K562 (cell line): ENCODE measurements at regions not wholly inside any gene's neighbourhood (a gene's known extent, or its start where the extent isn't known, plus 50 kb on each side); places are given as distances from the start of the nearest gene placed in this dataset.

Experiments
- ATAC-seq: fragments of 200-7000 bp; cut with Tn5 transposase; 3 replicates; pipeline ENCODE4 v1.9.1; 2020; ENCODE audit warnings: moderate library complexity
- BruUV-seq: library from RNA; stranded (reverse); fragments of 400-500 nt; replicated peaks from 2 replicates; lab custom pipeline; 2021; lab: Mats Ljungman, UMichigan
- CTCF ChIA-PET: fragments of 300-600 bp; formaldehyde crosslinking; extraction: SDS; loops from one replicate; lab custom pipeline; 2021; ENCODE audit warnings: low intra/inter-chr PET ratio; lab: Yijun Ruan, JAX
- POLR2A ChIA-PET: fragments of 300-600, 350-650 bp; sonication (Branson Sonifier 250); formaldehyde crosslinking; extraction: SDS; loops from one replicate; lab custom pipeline; 2021; ENCODE audit warnings: antibody characterized with exemption, inconsistent platforms; lab: Yijun Ruan, JAX
- DNase-seq, 4 experiments: peaks; one replicate each; pipeline versions ENCODE4 v3.0.0 to v3.0.0-alpha.2; 2011 to 2018; ENCODE audit warnings: low spot score in 3 of 4, mixed read lengths in 3 of 4; ENCODE audit errors: extremely low read depth in 1 of 4
- FAIRE-seq: peaks from 2 replicates; lab custom pipeline; 2011; peaks lifted over from hg19 to GRCh38; lab: Jason Lieb, UNC
- H2AFZ ChIP-seq: 2 replicates; pipeline ENCODE4 v1.6.0; 2011; ENCODE audit warnings: low read depth, low read length, control low read depth, inconsistent platforms
- H3K27ac ChIP-seq: fragments of 200-600 bp; 3 replicates; pipeline ENCODE4 v1.8.0; 2011; ENCODE audit warnings: low read depth, mild to moderate bottlenecking, control low read depth, inconsistent platforms, low read length, moderate library complexity, mixed read lengths; ENCODE audit errors: extremely low read depth
- H3K27me3 ChIP-seq, 2 experiments: fragments of 300-600 bp in 1 of 2; 2 replicates in 1 of 2; 3 replicates in 1 of 2; pipeline versions ENCODE4 v1.6.0 to v1.8.0; 2011; ENCODE audit warnings: inconsistent platforms in 2 of 2, low read length in 2 of 2, mild to moderate bottlenecking in 1 of 2, mixed read lengths in 1 of 2, moderate library complexity in 1 of 2; ENCODE audit not compliant: control insufficient read depth in 2 of 2, insufficient read depth in 2 of 2
- H3K36me3 ChIP-seq: fragments of 300-600 bp; 3 replicates; pipeline ENCODE4 v1.8.0; 2011; ENCODE audit warnings: mild to moderate bottlenecking, low read length, inconsistent platforms; ENCODE audit not compliant: control insufficient read depth, insufficient read depth
- H3K4me1 ChIP-seq, 2 experiments: fragments of 200-600 bp in 1 of 2; replicated peaks in 1 of 2; 2 replicates in 1 of 2; 3 replicates in 1 of 2; pipeline versions ENCODE4 v1.5.1 to v1.8.0; 2011; ENCODE audit warnings: inconsistent platforms in 2 of 2, low read length in 2 of 2, mild to moderate bottlenecking in 1 of 2, mixed read lengths in 1 of 2, moderate library complexity in 1 of 2; ENCODE audit not compliant: control insufficient read depth in 2 of 2, insufficient read depth in 2 of 2
- H3K4me2 ChIP-seq: 2 replicates; pipeline ENCODE4 v1.6.1; 2011; ENCODE audit warnings: low read length, control low read depth, inconsistent platforms, mixed read lengths; ENCODE audit not compliant: insufficient read depth
- H3K4me3 ChIP-seq: fragments of 200-600 bp; sonication (generic), shearing (Covaris generic); 2 replicates; pipeline ENCODE4 v1.5.1; 2016; ENCODE audit warnings: control low read depth, inconsistent platforms
- H3K79me2 ChIP-seq: fragments of 200-600 bp; 3 replicates; pipeline ENCODE4 v1.8.0; 2011; ENCODE audit warnings: low read length, inconsistent platforms; ENCODE audit not compliant: control insufficient read depth, insufficient read depth
- H3K9ac ChIP-seq, 2 experiments: 2 replicates each; pipeline versions ENCODE4 v1.6.0 to v1.6.1; 2011; ENCODE audit warnings: low read depth in 2 of 2, low read length in 2 of 2, control low read depth in 1 of 2, inconsistent platforms in 1 of 2, mild to moderate bottlenecking in 1 of 2, mixed read lengths in 1 of 2; ENCODE audit not compliant: insufficient read depth in 1 of 2
- H3K9me1 ChIP-seq: one replicate; pipeline ENCODE4 v1.6.0; 2011; ENCODE audit warnings: inconsistent platforms, mild to moderate bottlenecking, low read length, moderate library complexity; ENCODE audit not compliant: control insufficient read depth, insufficient read depth
- H3K9me3 ChIP-seq: replicated peaks from 2 replicates; pipeline ENCODE4 v1.5.1; 2011; ENCODE audit warnings: low read depth, low read length, inconsistent platforms; ENCODE audit not compliant: control insufficient read depth, insufficient read depth
- H4K20me1 ChIP-seq: replicated peaks from 2 replicates; pipeline ENCODE4 v1.6.1; 2011; ENCODE audit warnings: low read length, inconsistent platforms, mixed read lengths; ENCODE audit not compliant: control insufficient read depth, insufficient read depth
- ZKSCAN1 ChIP-seq: fragments of 150-350 bp; IDR thresholded peaks from 2 replicates; pipeline ENCODE4 v1.6.1; 2016; ENCODE audit warnings: low read depth, low read length
- WGBS: fragments of 100-300 bp; shearing (Covaris generic); methylation state at CpG from one replicate; pipeline ENCODE4 v1.1.6; 2016; ENCODE audit warnings: low coverage, mixed read lengths; ENCODE audit not compliant: insufficient coverage; ENCODE audit errors: missing lambda C conversion rate; 5-methylcytosine and 5-hydroxymethylcytosine counted together
- in situ Hi-C: fragments of 300-500 bp; cut with MboI; formaldehyde crosslinking; loops from 4 replicates; pipeline ENCODE4 v1.15.0; 2018; ENCODE audit warnings: inconsistent platforms, mixed read lengths
- intact Hi-C: fragments of 100-400 bp; cut with micrococcal nuclease; formaldehyde crosslinking; loops from 2 replicates; pipeline ENCODE4 v1.14.2; 2022
- TF ChIP-seq, protein P1 (sequence below): fragments of 450-650 bp; IDR thresholded peaks from 2 replicates; pipeline ENCODE4 v1.6.1; 2016; ENCODE audit warnings: antibody characterized with exemption

DNA sequence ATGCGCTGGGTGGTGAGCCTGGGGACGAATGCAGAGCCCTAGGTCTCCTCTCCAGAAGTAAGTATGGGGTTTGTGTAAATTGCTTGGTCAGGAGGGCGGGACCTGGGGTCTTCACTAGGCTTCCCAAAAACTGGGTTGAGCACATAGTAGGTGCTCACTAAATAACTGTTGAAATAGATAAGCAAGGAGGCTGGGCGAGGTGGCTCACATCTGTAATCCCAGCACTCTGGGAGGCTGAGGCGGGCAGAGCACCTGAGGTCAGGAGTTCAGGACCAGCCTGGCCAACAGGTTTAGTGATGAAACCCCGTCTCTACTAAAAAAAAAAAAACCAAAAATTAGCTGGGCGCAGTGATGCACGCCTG lies 163.9 kb upstream of the IER5L start:
- Histone ChIP-seq H3K9me3 (no peaks in the 10 kb centered on the region), H2AFZ (no peak overlapping the region), H4K20me1 (no peaks in the 10 kb centered on the region), H3K27me3 (no peaks in the 10 kb centered on the region), H3K9me1 (no peaks in the 10 kb centered on the region), H3K4me3 (no peak overlapping the region), H3K36me3 (no peaks in the 10 kb centered on the region), H3K79me2 (no peaks in the 10 kb centered on the region), H3K9ac (no peak overlapping the region), H3K4me1 (peaks cover 0 to 30% of the 10 kb centered on the region in 2 experiments; a peak in 2 of 5 replicates), H3K27ac (no peak overlapping the region), H3K4me2 (no peak overlapping the region)
- ATAC-seq, result no peak
- CTCF ChIA-PET, result no interaction called here
- 44% methylated on average over 6 of the region's 8 CpGs for WGBS
- in situ Hi-C loops (loop anchor here (25.0 kb wide), 1 partner anchor 270 kb away; the partner anchor contains the start of gene C9orf50), intact Hi-C loops (loop anchor here (10.0 kb wide), 1 partner anchor 153 kb away; no protein-coding TSS in a partner anchor)
- TF ChIP-seq ZKSCAN1, result peak; percentile 83
- TF ChIP-seq, protein P1, sequence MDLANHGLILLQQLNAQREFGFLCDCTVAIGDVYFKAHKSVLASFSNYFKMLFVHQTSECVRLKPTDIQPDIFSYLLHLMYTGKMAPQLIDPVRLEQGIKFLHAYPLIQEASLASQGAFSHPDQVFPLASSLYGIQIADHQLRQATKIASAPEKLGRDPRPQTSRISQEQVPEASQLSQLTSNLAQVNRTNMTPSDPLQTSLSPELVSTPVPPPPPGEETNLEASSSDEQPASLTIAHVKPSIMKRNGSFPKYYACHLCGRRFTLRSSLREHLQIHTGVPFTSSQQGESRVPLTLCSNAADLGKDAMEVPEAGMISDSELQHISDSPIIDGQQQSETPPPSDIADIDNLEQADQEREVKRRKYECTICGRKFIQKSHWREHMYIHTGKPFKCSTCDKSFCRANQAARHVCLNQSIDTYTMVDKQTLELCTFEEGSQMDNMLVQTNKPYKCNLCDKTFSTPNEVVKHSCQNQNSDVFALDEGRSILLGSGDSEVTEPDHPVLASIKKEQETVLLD, result no peak
- DNase-seq, result no peak
- FAIRE-seq, result no peak
- POLR2A ChIA-PET, result interaction anchor here (0.6 kb wide), 1 partner anchor 26 kb away, joined by 3 read pairs; no protein-coding TSS in a partner anchor
- BruUV-seq, result no TSS peak
